ENCODE measurements at regions not wholly inside any gene's neighbourhood (a gene's known extent, or its start where the extent isn't known, plus 50 kb on each side); places are given as distances from the start of the nearest gene placed in this dataset.

- TF ChIP-seq POLR2A (IDR thresholded peaks at IDR 0.05) (no peak), CTCF (IDR thresholded peaks at IDR 0.05) (no peak)
Observed at GRCh38 chr5:119954106-119954505, 324.7 kb downstream of the FAM170A start.
